T47D (cell line): ENCODE measurements at regions not wholly inside any gene's neighbourhood (a gene's known extent, or its start where the extent isn't known, plus 50 kb on each side); places are given as distances from the start of the nearest gene placed in this dataset.

Experiments
- DNase-seq, 2 experiments: peaks; one replicate each; pipeline versions ENCODE4 v3.0.0 to v3.0.0-alpha.2; 2011 to 2012; ENCODE audit warnings: low read depth in 1 of 2, low spot score in 1 of 2
- JUND ChIP-seq: IDR thresholded peaks from 2 replicates; pipeline ENCODE4 v1.6.1; 2012; ENCODE audit warnings: low read depth
- in situ Hi-C: cut with HindIII; loops from 2 replicates; pipeline ENCODE4 v1.10.0; 2016; ENCODE audit warnings: low sequenced_read_pairs, low pct_unique_long_range_greater_than_20kb

GRCh38 chr3:147919496-147919895, 510.3 kb downstream of the ZIC1 start:
- in situ Hi-C loops = no loop called here
- no peak for DNase-seq
- TF ChIP-seq JUND = no peak

- no peak for DNase-seq
- no peak for TF ChIP-seq JUND
- in situ Hi-C loops = no loop called here
These were observed 511.9 kb downstream of the ZIC1 start for GRCh38 chr3:147921051-147921450.

GRCh38 chr3:147924755-147925154, 515.6 kb downstream of the ZIC1 start:
- DNase-seq = no peak
- TF ChIP-seq JUND = no peak
- in situ Hi-C loops = no loop called here

- in situ Hi-C loops = no loop called here
- no peak for DNase-seq
- no peak for TF ChIP-seq JUND
These were observed 516.1 kb downstream of the ZIC1 start for GRCh38 chr3:147925272-147925671.

GRCh38 chr3:147930232-147930807, 521.2 kb downstream of the ZIC1 start:
- no peak for TF ChIP-seq JUND
- in situ Hi-C loops = no loop called here
- DNase-seq = no peak

- DNase-seq = no peak
- TF ChIP-seq JUND = no peak
- in situ Hi-C loops = no loop called here
These were observed 525.5 kb downstream of the ZIC1 start for GRCh38 chr3:147934451-147935180.

- DNase-seq = no peak
- in situ Hi-C loops = no loop called here
- TF ChIP-seq JUND = no peak
These were observed 528.2 kb downstream of the ZIC1 start for GRCh38 chr3:147937341-147937740.

GRCh38 chr3:147937891-147938290, 528.7 kb downstream of the ZIC1 start:
- in situ Hi-C loops = no loop called here
- no peak for TF ChIP-seq JUND
- no peak for DNase-seq

- TF ChIP-seq JUND = no peak
- in situ Hi-C loops = no loop called here
- no peak for DNase-seq
These were observed 530.3 kb downstream of the ZIC1 start for GRCh38 chr3:147939425-147939824.

- in situ Hi-C loops = no loop called here
- TF ChIP-seq JUND = no peak
- DNase-seq = no peak
These were observed 530.7 kb downstream of the ZIC1 start for GRCh38 chr3:147939839-147940238.

- in situ Hi-C loops = no loop called here
- no peak for TF ChIP-seq JUND
These were observed 531.4 kb downstream of the ZIC1 start for GRCh38 chr3:147940405-147941193.

GRCh38 chr3:147941969-147942368, 532.8 kb downstream of the ZIC1 start:
- in situ Hi-C loops = no loop called here
- no peak for DNase-seq
- TF ChIP-seq JUND = no peak

More at GRCh38 chr3:147940405-147941193, 531.4 kb downstream of the ZIC1 start:
- no peak for DNase-seq
